Activated naive CD8-positive, alpha-beta T cell treated with anti-CD3 and anti-CD28 coated beads, Interleukin-2, amount 50 U/mL, for 16 hours (primary cell): ENCODE measurements at regions not wholly inside any gene's neighbourhood (a gene's known extent, or its start where the extent isn't known, plus 50 kb on each side); places are given as distances from the start of the nearest gene placed in this dataset.
"Not testable (repeated sequence)": the region's sequence is repeated elsewhere in the genome, so short reads cannot be mapped to it uniquely, and the experiment has no call there.

Experiments
- DNase-seq: peaks from one replicate; pipeline ENCODE4 v3.0.0-alpha.2; 2020; ENCODE audit warnings: low read depth, low spot score

DNA sequence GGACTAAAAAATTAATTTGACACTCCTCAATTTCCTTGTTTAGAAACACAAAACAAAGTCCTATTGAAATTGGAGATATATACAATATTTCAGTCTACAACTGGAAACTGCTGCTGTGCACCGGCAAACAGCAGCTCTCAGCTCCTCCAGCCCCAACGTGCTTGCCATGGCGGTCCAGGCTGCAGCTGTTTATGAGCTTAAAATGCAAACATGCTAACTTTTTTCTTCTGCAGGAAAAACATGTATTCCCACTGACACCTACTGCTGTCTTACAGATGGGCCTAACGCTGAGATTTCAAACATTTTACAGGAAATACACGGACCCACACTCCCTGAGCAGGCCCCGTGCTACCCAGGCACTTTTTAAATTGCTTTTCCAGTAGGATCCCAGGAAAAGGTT lies 195.5 kb downstream of the BCL11A start:
- no peak for DNase-seq

DNA sequence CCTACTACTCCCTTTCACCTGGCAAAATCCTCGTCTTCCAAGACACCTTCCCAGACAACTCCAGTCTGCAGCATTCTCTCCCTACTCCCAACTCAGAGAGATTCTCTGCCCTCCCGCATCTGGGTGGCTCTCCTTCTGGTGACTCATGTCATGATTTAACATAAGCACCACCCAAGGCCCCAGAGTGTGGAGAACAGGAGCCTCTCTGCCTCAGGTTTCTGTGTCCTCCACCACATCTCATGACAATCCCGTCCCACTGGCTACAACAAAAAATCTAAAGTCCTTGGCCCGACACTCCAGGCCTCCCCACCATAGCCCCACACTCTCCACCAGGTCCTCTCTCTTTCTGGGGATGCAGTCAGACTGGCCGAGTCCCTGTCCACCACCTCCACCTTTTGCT lies 197.1 kb downstream of the BCL11A start:
- DNase-seq = no peak

DNA sequence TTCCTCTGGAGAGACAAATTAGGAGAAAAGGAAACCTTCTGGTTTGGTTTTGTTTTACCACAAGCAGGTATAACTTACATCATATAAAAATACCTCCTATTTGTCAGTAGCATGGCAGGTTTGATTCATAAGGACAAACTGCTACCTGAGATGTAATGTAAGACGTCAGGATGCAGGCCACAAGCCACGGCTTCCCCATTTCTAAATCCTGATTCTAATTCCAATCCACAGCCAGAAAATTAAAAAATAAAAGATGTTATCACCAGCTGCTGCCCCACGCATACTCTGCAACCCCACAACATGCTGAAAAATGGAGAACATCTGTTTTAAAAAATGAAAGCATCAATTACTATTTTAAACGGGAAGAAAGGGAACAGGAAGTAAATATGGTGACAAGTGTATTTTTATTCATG lies 197.6 kb downstream of the BCL11A start:
- no peak for DNase-seq

DNA sequence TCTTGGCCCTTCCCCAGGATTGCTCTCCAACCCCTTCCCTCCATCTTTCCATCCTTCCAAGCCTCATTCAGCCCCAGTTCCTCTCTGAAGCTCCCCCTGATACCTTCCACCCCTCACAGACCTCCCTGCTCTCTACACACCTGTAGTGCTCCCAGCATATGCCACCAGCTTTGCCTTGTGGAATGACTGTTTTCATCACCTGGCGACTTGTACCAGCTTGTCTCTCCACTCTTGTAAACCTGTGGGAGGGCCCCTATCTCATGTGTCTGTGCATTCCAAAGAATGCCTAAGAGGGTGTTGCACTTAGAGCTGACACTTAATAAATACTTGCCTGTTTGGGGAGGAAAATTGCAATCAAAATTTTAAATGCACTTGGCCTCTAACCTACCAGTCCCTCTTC lies 198.7 kb downstream of the BCL11A start:
- no peak for DNase-seq

- DNase-seq = no peak
Measured at GRCh38 chr2:60353863-60354262, 199.6 kb downstream of the BCL11A start.

DNA sequence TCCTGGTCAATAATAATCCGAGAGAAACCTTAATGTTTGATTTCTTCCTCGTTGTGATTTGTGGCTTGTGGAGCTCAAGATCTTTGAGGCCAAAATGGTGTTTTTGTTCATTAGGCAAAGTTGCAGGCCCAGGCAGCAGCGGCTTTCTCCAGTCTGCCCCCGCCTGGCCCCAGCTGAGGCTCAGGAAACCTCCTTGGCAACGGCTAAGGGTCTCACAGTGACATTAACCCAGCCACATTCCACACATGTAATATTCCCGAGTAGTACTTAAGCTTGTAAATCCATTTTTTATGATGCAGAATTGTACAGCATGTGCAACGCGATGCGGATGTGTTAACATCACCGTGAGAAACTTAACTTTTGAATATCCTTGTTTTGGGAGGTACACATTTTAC lies 200.1 kb downstream of the BCL11A start:
- DNase-seq = no peak

DNA sequence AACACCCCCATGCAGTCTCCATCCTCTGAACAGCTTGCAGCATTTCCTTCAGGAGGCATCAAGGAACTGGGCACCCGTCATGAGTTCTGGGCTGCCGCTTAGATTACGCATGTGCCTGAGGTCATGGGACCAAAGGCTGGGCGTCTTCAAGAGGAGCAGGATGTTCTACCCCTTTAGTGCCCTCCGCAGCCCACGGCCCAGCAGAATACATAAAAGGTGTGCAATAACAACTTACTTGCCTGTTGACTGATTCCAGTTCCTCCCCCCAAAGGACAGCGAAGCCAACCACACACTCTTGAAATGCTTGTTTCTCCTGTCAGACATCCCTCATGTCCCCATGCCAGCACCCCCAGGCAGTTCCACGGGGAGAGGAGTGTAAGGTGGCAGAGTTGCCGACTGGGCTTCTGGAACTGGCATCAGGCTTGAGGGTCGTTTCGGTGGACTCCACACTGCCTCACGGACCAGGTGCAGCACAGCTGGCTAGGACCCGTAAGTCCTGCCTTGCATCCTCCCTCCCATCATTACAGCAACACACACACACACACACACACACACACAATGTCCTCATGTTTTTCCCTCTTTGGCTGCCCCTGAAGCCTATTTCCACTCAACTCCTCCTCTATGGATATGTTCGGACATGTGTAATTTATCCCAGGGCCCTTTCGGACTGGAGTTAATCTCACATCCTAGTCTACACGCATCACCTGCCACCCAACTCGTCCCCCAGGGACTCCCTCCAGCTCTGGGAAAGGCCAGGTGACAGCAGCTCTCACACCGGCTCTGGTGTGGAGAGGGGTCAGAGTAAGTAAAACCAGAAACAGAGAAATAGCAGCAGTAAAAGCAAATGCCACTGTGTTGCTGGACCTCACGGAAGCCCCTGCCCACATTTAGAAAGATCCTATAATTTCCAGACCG lies 200.7 kb downstream of the BCL11A start:
- DNase-seq = no peak

GRCh38 chr2:60351802-60352201 lies 201.7 kb downstream of the BCL11A start:
- DNase-seq = no peak

DNA sequence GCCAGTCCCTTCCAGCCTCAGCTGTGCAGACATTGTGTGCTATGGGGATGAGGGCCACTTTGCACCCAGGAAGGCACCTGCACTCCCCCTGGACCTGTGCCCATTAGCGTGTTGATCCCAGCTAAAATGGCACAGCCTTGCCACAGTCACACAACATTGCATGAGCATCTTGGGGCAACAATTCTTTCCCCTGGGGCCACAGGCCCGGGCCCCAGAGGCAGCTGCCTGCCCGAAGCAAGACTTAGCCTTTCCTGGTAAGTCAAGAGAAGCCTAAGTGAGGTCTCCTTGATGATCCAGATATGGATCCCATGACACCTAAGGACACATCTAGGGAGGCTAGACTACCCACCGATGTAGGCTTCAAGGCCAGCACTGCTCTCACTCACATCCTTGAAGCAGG lies 202.1 kb downstream of the BCL11A start:
- DNase-seq = no peak

DNA sequence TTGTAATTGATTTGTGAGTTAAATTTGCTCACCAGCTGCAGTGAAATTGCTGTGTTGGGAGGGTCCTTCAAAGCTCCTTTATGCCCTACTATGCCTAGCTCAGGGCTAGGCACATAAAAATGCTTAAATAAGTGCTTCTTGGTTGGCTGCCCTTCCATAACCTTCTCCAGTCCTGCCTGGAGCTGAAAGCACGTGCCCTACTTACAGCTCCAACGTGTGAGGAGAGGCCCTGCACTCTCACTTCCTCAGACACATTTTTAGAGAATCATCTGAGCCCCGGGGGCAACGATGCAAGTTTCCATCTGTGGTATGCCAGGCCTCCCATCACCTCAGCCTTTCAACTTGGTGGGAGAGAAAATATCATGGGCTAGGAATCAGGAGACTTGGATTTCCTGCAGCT lies 202.7 kb downstream of the BCL11A start:
- no peak for DNase-seq

DNA sequence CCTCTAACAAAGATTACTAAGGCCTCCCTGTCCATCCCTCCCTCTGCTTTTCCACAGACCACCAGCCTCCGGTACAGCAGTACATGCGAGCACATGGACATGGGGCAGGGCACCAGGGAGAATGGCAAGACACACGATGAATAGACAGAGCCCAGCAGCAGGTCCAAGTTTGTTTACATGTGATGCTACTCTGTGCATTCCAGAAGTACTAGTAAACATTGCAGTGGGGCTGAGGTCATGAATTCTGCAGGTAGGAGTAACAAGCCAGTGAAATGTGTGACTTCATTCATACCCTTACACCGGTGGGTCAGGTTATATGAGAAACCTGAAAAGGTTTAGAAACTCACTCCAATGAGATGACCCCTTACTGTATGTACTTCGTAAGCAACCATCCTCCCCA lies 205.7 kb downstream of the BCL11A start:
- DNase-seq = no peak

GRCh38 chr2:60342491-60342890 lies 211.0 kb downstream of the BCL11A start:
- not testable (repeated sequence) for DNase-seq

DNA sequence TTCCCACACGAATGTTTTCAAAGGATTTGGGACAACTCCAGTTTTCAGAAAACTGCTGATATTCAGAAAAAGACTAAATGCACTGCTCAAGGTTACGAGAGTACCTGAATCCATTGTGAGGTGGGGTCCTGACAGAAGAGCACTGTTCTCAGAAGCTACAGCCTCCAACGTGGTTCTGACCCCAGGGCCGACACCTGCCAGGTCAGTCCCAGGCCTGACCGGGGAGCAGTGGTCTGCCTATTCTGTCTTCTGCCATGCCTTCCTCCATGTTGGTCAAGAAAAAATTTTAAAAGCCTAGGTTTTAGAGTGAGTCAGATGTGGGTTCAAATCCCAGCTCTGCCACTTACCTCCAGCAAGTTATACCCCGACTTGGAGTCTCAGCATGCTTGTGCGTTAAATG lies 212.3 kb downstream of the BCL11A start:
- no peak for DNase-seq

GRCh38 chr2:60339286-60339685 lies 214.2 kb downstream of the BCL11A start:
- no peak for DNase-seq

DNA sequence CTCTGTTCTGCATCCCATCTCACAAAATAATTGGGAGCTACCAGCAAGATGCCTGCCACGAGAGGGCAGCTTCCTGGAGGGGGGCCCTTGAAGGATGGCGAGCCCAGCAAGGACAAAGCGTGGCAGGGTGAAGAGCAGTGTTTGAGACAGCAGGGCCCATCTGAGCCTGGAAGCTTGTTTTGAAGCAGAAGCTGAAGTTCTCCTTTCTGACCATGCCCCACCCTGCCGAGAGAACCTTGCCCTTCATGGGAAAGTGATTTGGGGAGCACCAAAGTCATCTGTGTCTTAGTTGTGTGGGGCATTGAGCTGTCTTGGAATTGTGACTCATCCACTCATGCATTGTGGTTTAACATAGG lies 216.3 kb downstream of the BCL11A start:
- DNase-seq = no peak

DNA sequence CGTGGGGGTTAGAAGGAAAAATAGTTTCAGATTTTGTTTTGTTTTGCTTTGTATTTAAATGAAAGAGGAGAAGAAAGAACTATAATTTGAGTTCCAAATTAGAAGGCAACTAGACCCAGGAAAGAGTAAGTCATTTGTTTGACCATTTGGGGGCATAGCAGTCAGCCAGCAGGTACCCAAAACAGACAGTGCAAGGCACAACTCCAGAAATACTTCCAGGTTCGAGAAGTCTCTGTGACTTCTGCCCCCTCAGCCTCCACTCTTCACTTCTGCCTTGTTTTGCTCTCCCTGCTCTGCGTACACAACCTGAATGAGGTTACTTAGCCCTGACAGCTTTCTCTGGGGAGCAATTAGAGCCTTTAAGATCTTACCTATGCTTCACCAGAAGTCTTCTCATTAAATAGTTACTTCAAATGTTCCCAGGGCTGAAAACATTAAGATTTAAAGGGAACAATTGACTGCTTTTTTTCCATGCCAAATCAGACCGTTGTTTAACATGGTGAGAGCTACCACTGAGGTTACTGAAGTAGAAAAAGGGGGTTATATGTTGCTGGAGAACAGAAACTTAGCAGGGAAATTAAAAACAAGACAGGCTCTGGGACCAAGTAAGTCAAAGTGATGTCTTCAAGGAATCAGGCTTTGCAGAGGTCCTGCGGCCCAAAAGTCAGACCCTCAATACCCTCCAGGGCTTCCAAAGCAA lies 216.9 kb downstream of the BCL11A start:
- DNase-seq = no peak

- no peak for DNase-seq
Measured at GRCh38 chr2:60335533-60336237, 217.8 kb downstream of the BCL11A start.

DNA sequence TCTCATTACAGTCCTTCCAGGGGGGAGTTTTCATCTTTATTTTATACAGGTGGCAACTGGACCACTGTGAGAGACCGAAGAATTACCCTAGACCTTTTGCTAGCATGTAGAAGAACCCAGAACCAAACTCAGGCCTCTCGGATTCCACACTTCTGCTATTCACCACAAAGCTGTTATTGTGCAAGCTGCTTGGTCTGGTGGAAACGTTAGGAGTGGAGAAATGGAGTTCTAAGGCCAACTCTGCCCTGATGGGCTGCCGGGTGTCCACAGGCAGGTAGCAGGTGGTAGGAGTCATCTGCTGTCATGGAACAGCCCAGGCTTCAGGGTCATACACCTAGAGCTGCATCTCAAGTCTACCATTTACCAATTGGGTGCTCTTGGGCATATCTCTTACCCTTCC lies 218.8 kb downstream of the BCL11A start:
- DNase-seq = no peak

- no peak for DNase-seq
Measured at GRCh38 chr2:60333264-60333663, 220.2 kb downstream of the BCL11A start.

DNA sequence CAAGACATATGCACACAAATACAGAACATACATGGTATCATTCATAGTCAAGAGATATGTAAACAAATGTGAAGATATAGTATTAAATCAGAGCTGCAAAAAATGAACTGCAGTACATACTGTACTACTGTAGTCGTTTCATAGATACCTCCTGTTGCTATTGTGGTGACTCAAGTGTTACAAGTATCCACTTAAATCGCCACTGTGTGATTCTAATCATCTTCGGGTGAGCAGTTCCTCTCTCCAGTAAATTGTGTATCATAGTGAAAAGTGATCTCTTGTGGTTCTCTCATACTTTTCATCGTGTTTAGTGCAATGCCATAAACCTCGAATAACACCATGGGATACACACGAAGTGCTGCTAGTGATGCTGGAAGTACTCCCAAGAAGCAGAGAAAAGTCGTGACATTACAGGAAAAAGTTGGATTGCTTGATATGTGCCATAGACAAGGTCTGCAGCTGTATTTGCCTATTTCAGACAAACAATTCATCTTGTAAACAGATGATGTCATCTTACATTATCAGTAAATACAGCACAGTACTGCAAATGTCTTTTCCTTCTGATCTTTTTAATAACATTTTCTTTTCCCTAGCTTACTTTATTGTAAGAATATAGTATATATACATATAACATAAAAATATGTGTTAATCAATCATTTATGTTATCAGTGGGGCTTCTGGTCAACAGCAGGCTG lies 222.2 kb downstream of the BCL11A start:
- no peak for DNase-seq

GRCh38 chr2:60329225-60329624 lies 224.2 kb downstream of the BCL11A start:
- no peak for DNase-seq

DNA sequence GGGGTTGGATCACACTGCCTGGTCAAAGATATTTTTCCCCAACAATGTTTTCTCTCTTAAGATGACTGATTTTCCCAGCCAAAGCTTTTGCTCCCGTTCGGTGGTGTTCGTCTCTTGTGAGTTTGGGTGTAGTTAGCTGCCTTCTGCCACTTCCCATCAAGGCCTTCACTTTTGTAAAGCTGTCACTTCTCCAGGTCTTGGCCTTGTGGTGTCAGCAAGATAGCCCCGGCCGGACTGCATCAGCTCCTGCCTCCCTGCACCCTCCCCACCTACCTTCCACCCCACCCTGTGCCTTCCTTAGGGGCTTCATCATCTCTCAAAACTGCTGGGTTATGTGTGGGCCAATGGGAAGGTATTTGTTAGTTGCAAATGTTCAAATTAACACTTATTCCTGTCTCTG lies 228.9 kb downstream of the BCL11A start:
- DNase-seq = no peak
